ENCODE measurements at regions not wholly inside any gene's neighbourhood (a gene's known extent, or its start where the extent isn't known, plus 50 kb on each side); places are given as distances from the start of the nearest gene placed in this dataset.
"Not testable (repeated sequence)": the region's sequence is repeated elsewhere in the genome, so short reads cannot be mapped to it uniquely, and the experiment has no call there.

DNA sequence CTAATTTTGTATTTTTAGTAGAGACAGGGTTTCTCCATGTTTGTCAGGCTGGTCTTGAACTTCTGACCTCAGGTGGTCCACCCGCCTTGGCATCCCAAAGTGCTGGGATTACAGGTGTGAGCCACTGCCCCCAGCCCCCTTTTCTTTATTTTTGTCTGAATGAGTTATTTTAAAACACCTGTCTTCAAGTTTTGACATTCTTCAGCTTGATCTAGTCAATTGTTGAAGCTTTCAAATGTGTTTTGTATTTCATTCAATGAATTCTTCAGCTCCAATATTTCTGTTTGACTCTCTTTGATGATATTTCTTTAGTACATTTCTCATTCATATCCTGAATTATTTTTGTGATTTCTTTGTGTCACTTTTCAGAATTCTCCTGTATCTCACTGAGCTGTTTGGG is 486.2 kb downstream of the DMAC1 start:
- DNase-seq (no peak), ATAC-seq (no peak)
- TF ChIP-seq, protein P1, sequence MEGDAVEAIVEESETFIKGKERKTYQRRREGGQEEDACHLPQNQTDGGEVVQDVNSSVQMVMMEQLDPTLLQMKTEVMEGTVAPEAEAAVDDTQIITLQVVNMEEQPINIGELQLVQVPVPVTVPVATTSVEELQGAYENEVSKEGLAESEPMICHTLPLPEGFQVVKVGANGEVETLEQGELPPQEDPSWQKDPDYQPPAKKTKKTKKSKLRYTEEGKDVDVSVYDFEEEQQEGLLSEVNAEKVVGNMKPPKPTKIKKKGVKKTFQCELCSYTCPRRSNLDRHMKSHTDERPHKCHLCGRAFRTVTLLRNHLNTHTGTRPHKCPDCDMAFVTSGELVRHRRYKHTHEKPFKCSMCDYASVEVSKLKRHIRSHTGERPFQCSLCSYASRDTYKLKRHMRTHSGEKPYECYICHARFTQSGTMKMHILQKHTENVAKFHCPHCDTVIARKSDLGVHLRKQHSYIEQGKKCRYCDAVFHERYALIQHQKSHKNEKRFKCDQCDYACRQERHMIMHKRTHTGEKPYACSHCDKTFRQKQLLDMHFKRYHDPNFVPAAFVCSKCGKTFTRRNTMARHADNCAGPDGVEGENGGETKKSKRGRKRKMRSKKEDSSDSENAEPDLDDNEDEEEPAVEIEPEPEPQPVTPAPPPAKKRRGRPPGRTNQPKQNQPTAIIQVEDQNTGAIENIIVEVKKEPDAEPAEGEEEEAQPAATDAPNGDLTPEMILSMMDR (IDR thresholded peaks at IDR 0.05) = no peak
- Histone ChIP-seq H3K4me3 (no peak overlapping the region), H3K36me3 (ENCODE audit: low read depth) (no peaks in the 10 kb centered on the region), H3K4me1 (ENCODE audit: low read depth) (no peaks in the 10 kb centered on the region), H3K9me3 (peaks cover 43% of the 10 kb centered on the region)
- intact Hi-C loops (cut with DNase I, micrococcal nuclease) = no loop called here

DNA sequence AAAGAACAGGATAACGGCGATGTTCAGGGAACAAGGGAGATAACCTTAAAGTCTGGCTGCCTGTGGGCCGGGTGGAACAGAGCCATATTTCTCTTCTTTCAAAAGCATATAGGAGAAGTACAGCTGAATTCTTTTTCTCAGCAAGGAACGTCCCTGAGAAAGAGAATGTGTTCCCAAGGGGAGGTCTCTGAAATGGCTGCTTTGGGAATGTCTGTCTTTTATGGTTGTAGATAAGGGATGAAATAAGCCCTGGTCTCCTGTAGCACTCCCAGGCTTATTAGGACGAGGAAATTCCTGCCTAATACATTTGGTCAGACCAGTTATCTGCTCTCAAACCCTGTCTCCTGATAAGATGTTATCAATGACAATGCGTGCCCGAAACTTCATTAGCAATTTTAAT is 490.5 kb downstream of the DMAC1 start:
- intact Hi-C loops (cut with DNase I, micrococcal nuclease); H3K4me1 ChIP-seq (ENCODE audit: low read depth); H3K36me3 ChIP-seq (ENCODE audit: low read depth); H3K4me3 ChIP-seq; DNase-seq; ATAC-seq: not testable (repeated sequence)
- peaks cover 43% of the 10 kb centered on the region for H3K9me3 ChIP-seq

DNA sequence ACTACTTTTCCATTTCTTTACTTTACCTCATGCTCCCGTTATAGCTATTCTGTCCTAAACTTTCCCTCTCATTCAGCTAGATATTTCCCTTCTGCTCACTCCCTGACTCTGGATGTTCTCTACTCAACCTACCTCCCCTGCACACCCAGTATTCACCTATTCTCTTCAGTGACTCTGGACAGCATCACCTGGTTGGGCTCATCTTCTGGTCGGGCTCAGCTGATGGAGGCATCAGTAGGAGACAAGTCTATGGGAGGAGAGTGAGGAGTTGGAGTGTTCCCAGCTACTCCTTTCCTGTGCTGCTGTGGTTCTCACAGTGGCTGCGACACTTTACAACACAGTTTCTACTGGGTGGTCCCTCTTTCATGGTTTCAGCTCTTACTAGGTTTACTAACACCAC is 493.9 kb downstream of the DMAC1 start:
- DNase-seq (no peak), ATAC-seq (no peak)
- Histone ChIP-seq H3K4me1 (ENCODE audit: low read depth) (no peaks in the 10 kb centered on the region), H3K36me3 (ENCODE audit: low read depth) (no peaks in the 10 kb centered on the region), H3K4me3 (no peak overlapping the region), H3K9me3 (peaks cover 26% of the 10 kb centered on the region)
- TF ChIP-seq, protein P1 (IDR thresholded peaks at IDR 0.05) = no peak
- intact Hi-C loops (cut with DNase I, micrococcal nuclease) = no loop called here

DNA sequence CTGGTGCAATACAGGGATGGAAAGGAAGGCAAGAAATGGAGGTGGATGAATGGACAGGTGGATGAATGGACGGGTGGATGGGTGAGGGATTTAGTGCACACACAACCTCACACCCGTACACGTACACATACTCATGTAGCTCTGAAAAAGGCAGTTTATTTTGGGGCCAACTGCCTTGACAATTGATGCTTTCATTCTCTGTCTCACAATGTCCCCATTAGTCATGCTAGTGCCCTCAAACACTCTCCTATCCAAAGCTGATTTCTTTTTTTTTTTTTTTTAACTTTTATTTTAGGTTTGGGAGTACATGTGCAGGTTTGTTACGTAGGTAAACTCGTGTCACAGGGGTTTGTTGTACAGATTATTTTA is 495.0 kb downstream of the DMAC1 start:
- H3K4me3 ChIP-seq = no peak overlapping the region
- DNase-seq (no peak), ATAC-seq (no peak)
- H3K4me1 ChIP-seq (ENCODE audit: low read depth) = no peaks in the 10 kb centered on the region
- intact Hi-C loops (cut with DNase I, micrococcal nuclease) = no loop called here
- H3K36me3 ChIP-seq (ENCODE audit: low read depth) = no peaks in the 10 kb centered on the region
- TF ChIP-seq, protein P1 (IDR thresholded peaks at IDR 0.05) = no peak
- peaks cover 15% of the 10 kb centered on the region for H3K9me3 ChIP-seq

DNA sequence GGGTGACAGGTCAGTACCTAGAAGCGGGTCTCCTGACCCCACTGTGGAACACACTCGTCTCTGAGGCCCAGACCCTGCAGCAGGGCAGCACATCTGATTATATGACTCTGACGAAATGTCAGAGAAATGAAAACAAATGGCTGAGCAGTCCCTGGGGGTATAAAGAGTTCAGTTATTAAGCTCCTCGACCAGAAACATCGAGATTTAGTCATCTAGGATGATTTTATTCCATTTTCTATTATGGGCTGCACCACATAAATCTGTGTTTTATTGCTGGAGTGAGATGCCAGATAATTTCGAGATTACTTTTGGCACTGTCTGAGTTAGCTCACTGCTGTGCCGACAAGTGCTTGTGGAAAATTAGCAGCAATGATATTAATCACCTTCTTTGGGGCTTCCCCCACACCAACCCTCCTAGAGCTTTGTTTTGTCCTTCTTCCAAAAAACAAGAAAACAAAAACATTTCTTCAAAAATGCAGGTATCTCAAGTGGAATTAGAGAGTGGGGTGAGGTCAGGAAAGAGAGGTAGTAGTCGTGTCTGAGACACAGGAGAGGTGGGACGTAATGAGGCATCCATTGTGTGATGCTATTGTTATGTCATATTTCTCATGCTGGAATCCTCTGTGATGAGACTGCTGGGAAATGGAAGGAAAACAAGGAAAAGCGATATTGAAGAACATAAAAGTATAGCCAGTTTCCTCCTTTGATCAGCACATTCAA is 495.5 kb downstream of the DMAC1 start:
- H3K4me3 ChIP-seq = no peak overlapping the region
- DNase-seq (no peak), ATAC-seq (no peak)
- H3K36me3 ChIP-seq (ENCODE audit: low read depth) = no peaks in the 10 kb centered on the region
- H3K4me1 ChIP-seq (ENCODE audit: low read depth) = no peaks in the 10 kb centered on the region
- TF ChIP-seq, protein P1 (IDR thresholded peaks at IDR 0.05) = no peak
- intact Hi-C loops (cut with DNase I, micrococcal nuclease) = no loop called here
- H3K9me3 ChIP-seq = peaks cover 10% of the 10 kb centered on the region

DNA sequence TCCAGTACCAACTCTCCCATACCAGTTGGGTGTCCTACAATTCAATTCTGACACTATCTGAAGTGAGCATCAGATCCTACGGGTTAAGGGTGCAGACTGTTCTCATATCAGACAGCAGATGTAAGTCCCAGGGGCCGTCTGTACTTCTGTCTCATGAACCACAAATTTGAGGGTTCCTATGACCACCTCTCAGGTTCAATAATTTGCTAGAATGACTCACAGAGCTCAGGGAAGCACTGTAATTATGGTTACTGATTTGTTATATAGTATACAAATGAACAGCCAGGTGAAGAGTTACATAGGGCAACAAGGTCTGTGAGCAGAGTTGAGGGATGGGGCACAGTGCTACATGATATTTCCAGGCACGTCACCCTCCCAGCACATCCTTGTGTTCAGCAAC is 499.1 kb downstream of the DMAC1 start:
- Histone ChIP-seq H3K9me3 (no peaks in the 10 kb centered on the region), H3K4me3 (no peak overlapping the region), H3K36me3 (ENCODE audit: low read depth) (no peaks in the 10 kb centered on the region), H3K4me1 (ENCODE audit: low read depth) (no peaks in the 10 kb centered on the region)
- ATAC-seq (no peak), DNase-seq (no peak)
- intact Hi-C loops (cut with DNase I, micrococcal nuclease) = no loop called here
- TF ChIP-seq, protein P1 (IDR thresholded peaks at IDR 0.05) = no peak

Data from mucosa of descending colon (tissue), 3 donors.